Fibroblast of villous mesenchyme (primary cell): ENCODE measurements at regions not wholly inside any gene's neighbourhood (a gene's known extent, or its start where the extent isn't known, plus 50 kb on each side); places are given as distances from the start of the nearest gene placed in this dataset.
A peak's percentile ranks its signal among the peaks of the same experiment; 100 is the strongest.

Source experiments
- DNase-seq: peaks from one replicate; pipeline ENCODE4 v3.0.0-alpha.2; 2010; ENCODE audit warnings: low read depth
- H3K4me3 ChIP-seq: 2 replicates; pipeline ENCODE4 v1.5.1; 2011; ENCODE audit warnings: low read depth, mild to moderate bottlenecking, low read length
- CTCF ChIP-seq: IDR thresholded peaks from 2 replicates; pipeline ENCODE4 v1.5.1; 2012; ENCODE audit warnings: low read depth, mild to moderate bottlenecking, low read length; ENCODE audit not compliant: insufficient read depth

- no peak for DNase-seq
- no peak overlapping the region for H3K4me3 ChIP-seq
- no peak for TF ChIP-seq CTCF
These were observed 122.0 kb downstream of the ELAPOR2 start for GRCh38 chr7:86937363-86937878.

- no peak for TF ChIP-seq CTCF
- DNase-seq, result no peak
- H3K4me3 ChIP-seq, result no peak overlapping the region
These were observed 126.1 kb downstream of the ELAPOR2 start for GRCh38 chr7:86933295-86933845.

GRCh38 chr7:86932038-86932512, 127.4 kb downstream of the ELAPOR2 start:
- DNase-seq, result peak; percentile 19
- no peak overlapping the region for H3K4me3 ChIP-seq
- TF ChIP-seq CTCF, result no peak

GRCh38 chr7:86931439-86931838, 128.0 kb downstream of the ELAPOR2 start:
- H3K4me3 ChIP-seq, result no peak overlapping the region
- TF ChIP-seq CTCF, result no peak
- DNase-seq, result no peak

- DNase-seq, result no peak
- H3K4me3 ChIP-seq, result no peak overlapping the region
- no peak for TF ChIP-seq CTCF
These were observed 128.7 kb downstream of the ELAPOR2 start for GRCh38 chr7:86930554-86931307.

- TF ChIP-seq CTCF, result no peak
- DNase-seq, result no peak
- no peak overlapping the region for H3K4me3 ChIP-seq
These were observed 130.0 kb downstream of the ELAPOR2 start for GRCh38 chr7:86929293-86930109.
